ENCODE measurements at regions not wholly inside any gene's neighbourhood (a gene's known extent, or its start where the extent isn't known, plus 50 kb on each side); places are given as distances from the start of the nearest gene placed in this dataset.

DNA sequence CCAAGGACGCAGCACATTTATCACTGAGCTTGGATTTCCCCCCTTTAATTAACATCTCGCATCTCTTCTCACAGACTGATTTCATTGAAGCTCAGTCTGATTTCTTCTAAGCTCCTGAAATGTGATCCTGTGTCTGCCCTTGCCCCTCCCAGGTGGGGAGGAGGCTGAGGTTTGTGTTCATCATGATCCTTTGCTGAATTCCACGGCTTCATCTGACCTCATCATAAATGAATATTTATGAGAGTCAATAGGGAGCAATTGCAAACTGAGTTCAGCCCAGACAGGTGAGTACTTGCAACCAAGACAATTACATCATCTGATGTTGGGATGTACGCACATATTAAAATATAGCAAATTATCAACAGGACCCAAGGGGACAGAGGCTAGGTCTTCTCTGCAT, 72.4 kb downstream of the MAP1LC3B2 start:
- H3K36me3 ChIP-seq (replicated peaks in 1 of 2; ENCODE audit: control insufficient read depth in 1 of 2, insufficient read depth in 2 of 2, low read length in 1 of 2): no peaks in the 10 kb centered on the region
- POLR2A ChIA-PET: no interaction called here

More for the DNA sequence above, 72.4 kb downstream of the MAP1LC3B2 start:
- H3K27ac ChIP-seq (ENCODE audit: low read depth in 2 of 2, low read length in 1 of 2): no peak overlapping the region
- H3F3A ChIP-seq (replicated peaks; ENCODE audit: insufficient read depth): no peaks in the 10 kb centered on the region
- TF ChIP-seq NFIC (IDR thresholded peaks at IDR 0.05; ENCODE audit: borderline replicate concordance) (no peak), YY1 (IDR thresholded peaks at IDR 0.05; ENCODE audit: low read depth) (no peak), MXI1 (IDR thresholded peaks at IDR 0.05; ENCODE audit: low read depth, low read length) (no peak), RXRA (IDR thresholded peaks at IDR 0.05; ENCODE audit: borderline replicate concordance, low read depth) (no peak), FOXM1 (IDR thresholded peaks at IDR 0.05; ENCODE audit: low read depth) (no peak), JUND (IDR thresholded peaks at IDR 0.05) (no peak), TCF12 (IDR thresholded peaks at IDR 0.05) (no peak), NRF1 (IDR thresholded peaks at IDR 0.05; ENCODE audit: low read depth, low read length) (no peak), SMC3 (IDR thresholded peaks at IDR 0.05; ENCODE audit: low read depth, low read length) (no peak), MEF2A (IDR thresholded peaks at IDR 0.05; ENCODE audit: borderline replicate concordance, low read depth) (no peak), EZH2phosphoT487 (IDR thresholded peaks at IDR 0.05; ENCODE audit: borderline replicate concordance, low read depth) (no peak), FOSL2 (IDR thresholded peaks at IDR 0.05; ENCODE audit: borderline replicate concordance, low read depth) (no peak), EP300 (IDR thresholded peaks at IDR 0.05; ENCODE audit: borderline replicate concordance in 1 of 2, low read depth in 1 of 2, low read length in 1 of 2) (no peak), ELF1 (IDR thresholded peaks at IDR 0.05) (no peak), SIN3A (IDR thresholded peaks at IDR 0.05; ENCODE audit: borderline replicate concordance, low read depth, low read length) (no peak)
- TF ChIP-seq, protein P1, sequence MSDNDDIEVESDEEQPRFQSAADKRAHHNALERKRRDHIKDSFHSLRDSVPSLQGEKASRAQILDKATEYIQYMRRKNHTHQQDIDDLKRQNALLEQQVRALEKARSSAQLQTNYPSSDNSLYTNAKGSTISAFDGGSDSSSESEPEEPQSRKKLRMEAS (IDR thresholded peaks at IDR 0.05; ENCODE audit: low read depth): no peak
- TF ChIP-seq, protein P2, sequence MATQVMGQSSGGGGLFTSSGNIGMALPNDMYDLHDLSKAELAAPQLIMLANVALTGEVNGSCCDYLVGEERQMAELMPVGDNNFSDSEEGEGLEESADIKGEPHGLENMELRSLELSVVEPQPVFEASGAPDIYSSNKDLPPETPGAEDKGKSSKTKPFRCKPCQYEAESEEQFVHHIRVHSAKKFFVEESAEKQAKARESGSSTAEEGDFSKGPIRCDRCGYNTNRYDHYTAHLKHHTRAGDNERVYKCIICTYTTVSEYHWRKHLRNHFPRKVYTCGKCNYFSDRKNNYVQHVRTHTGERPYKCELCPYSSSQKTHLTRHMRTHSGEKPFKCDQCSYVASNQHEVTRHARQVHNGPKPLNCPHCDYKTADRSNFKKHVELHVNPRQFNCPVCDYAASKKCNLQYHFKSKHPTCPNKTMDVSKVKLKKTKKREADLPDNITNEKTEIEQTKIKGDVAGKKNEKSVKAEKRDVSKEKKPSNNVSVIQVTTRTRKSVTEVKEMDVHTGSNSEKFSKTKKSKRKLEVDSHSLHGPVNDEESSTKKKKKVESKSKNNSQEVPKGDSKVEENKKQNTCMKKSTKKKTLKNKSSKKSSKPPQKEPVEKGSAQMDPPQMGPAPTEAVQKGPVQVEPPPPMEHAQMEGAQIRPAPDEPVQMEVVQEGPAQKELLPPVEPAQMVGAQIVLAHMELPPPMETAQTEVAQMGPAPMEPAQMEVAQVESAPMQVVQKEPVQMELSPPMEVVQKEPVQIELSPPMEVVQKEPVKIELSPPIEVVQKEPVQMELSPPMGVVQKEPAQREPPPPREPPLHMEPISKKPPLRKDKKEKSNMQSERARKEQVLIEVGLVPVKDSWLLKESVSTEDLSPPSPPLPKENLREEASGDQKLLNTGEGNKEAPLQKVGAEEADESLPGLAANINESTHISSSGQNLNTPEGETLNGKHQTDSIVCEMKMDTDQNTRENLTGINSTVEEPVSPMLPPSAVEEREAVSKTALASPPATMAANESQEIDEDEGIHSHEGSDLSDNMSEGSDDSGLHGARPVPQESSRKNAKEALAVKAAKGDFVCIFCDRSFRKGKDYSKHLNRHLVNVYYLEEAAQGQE (IDR thresholded peaks at IDR 0.05; ENCODE audit: low read depth, low read length): no peak
- TF ChIP-seq, protein P3, sequence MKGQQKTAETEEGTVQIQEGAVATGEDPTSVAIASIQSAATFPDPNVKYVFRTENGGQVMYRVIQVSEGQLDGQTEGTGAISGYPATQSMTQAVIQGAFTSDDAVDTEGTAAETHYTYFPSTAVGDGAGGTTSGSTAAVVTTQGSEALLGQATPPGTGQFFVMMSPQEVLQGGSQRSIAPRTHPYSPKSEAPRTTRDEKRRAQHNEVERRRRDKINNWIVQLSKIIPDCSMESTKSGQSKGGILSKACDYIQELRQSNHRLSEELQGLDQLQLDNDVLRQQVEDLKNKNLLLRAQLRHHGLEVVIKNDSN (IDR thresholded peaks at IDR 0.05; ENCODE audit: borderline replicate concordance, low read depth): no peak
- TF ChIP-seq, protein P4, sequence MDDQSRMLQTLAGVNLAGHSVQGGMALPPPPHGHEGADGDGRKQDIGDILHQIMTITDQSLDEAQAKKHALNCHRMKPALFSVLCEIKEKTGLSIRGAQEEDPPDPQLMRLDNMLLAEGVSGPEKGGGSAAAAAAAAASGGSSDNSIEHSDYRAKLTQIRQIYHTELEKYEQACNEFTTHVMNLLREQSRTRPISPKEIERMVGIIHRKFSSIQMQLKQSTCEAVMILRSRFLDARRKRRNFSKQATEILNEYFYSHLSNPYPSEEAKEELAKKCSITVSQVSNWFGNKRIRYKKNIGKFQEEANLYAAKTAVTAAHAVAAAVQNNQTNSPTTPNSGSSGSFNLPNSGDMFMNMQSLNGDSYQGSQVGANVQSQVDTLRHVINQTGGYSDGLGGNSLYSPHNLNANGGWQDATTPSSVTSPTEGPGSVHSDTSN (IDR thresholded peaks at IDR 0.05): no peak
- no peaks in the 10 kb centered on the region for H4K20me1 ChIP-seq (ENCODE audit: insufficient read depth)
- no peak overlapping the region for H2AFZ ChIP-seq (ENCODE audit: low read depth)
- DNase-seq: no peak
- H3K9ac ChIP-seq: no peak overlapping the region
- no peaks in the 10 kb centered on the region for H3K9me3 ChIP-seq
- no peaks in the 10 kb centered on the region for H3K27me3 ChIP-seq (ENCODE audit: insufficient read depth)
- H3K4me3 ChIP-seq (ENCODE audit: low read depth in 2 of 2, low read length in 1 of 2): no peak overlapping the region
- 87% methylated on average over 4 of the region's 4 CpGs for WGBS (ENCODE audit: low lambda C conversion rate)
- H3K9me2 ChIP-seq: no peaks in the 10 kb centered on the region
- H3K79me2 ChIP-seq (ENCODE audit: insufficient read depth): no peaks in the 10 kb centered on the region
- no peaks in the 10 kb centered on the region for H3K4me1 ChIP-seq (ENCODE audit: control insufficient read depth in 1 of 2, insufficient read depth in 2 of 2, low read depth in 1 of 2, low read length in 1 of 2)
- CTCF ChIA-PET: interaction anchor here (1.5 kb wide), 1 partner anchor 17 kb away, joined by 4 read pairs; no protein-coding TSS in a partner anchor
- no peak overlapping the region for H3K4me2 ChIP-seq
